Gastrocnemius medialis (tissue), 4 donors: ENCODE measurements at regions not wholly inside any gene's neighbourhood (a gene's known extent, or its start where the extent isn't known, plus 50 kb on each side); places are given as distances from the start of the nearest gene placed in this dataset.

ENCODE experiments used
- POLR2A ChIP-seq, 2 donors: fragments of 450-650 bp; IDR thresholded peaks; one replicate each; pipeline ENCODE4 v1.6.1; 2017; ENCODE audit warnings: antibody characterized with exemption in 2 of 2, mild to moderate bottlenecking in 2 of 2, moderate library complexity in 2 of 2
- TF ChIP-seq, protein P1 (sequence below), 5 experiments: fragments of 450-650 bp in 3 of 5; fragments of 200-600 bp in 2 of 5; sonication (generic) in 2 of 5; IDR thresholded peaks in 4 of 5; conservative IDR thresholded peaks in 1 of 5; 1 replicate in 4 of 5; 2 replicates in 1 of 5; pipeline ENCODE4 v1.5.1; 2016 to 2019; ENCODE audit warnings: antibody characterized with exemption in 5 of 5, mild to moderate bottlenecking in 3 of 5, moderate library complexity in 3 of 5

DNA sequence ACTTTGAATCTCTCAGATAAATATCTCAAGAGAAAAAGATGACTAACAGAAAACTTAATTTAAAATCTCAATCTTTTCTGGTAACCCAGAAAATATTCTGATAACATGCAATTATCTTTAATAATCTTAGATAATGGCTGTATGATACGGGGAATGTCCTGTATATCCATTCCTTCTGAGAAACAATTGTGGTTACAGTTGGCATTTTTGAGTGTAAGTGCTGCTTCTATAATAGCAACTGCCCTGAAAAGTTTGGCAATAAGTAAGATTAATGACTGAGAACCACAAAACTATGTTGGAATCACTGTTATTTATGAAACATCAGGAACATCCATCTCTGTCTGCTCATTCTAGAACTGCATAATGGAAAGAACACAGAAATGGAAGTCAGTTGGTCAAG lies 819.7 kb downstream of the TBC1D32 start:
- TF ChIP-seq, protein P1, sequence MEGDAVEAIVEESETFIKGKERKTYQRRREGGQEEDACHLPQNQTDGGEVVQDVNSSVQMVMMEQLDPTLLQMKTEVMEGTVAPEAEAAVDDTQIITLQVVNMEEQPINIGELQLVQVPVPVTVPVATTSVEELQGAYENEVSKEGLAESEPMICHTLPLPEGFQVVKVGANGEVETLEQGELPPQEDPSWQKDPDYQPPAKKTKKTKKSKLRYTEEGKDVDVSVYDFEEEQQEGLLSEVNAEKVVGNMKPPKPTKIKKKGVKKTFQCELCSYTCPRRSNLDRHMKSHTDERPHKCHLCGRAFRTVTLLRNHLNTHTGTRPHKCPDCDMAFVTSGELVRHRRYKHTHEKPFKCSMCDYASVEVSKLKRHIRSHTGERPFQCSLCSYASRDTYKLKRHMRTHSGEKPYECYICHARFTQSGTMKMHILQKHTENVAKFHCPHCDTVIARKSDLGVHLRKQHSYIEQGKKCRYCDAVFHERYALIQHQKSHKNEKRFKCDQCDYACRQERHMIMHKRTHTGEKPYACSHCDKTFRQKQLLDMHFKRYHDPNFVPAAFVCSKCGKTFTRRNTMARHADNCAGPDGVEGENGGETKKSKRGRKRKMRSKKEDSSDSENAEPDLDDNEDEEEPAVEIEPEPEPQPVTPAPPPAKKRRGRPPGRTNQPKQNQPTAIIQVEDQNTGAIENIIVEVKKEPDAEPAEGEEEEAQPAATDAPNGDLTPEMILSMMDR (IDR thresholded peaks at IDR 0.05 in 4 of 5, conservative IDR thresholded peaks at IDR 0.05 in 1 of 5), result no peak
- TF ChIP-seq POLR2A (IDR thresholded peaks at IDR 0.05), result no peak
